BE2C (cell line): ENCODE measurements at regions not wholly inside any gene's neighbourhood (a gene's known extent, or its start where the extent isn't known, plus 50 kb on each side); places are given as distances from the start of the nearest gene placed in this dataset.

Experiments
- DNase-seq: peaks from one replicate; pipeline ENCODE4 v3.0.0-alpha.2; 2020
- H3K27me3 ChIP-seq: fragments of 250-450 bp; sonication (Bioruptor Pico); 2 replicates; pipeline ENCODE4 v1.5.1; 2020; ENCODE audit warnings: mild to moderate bottlenecking
- H3K36me3 ChIP-seq: fragments of 250-450 bp; sonication (Bioruptor Pico); 2 replicates; pipeline ENCODE4 v1.5.1; 2020; ENCODE audit warnings: mild to moderate bottlenecking
- H3K4me1 ChIP-seq: fragments of 250-450 bp; sonication (Bioruptor Pico); 2 replicates; pipeline ENCODE4 v1.5.1; 2020
- H3K4me3 ChIP-seq: 2 replicates; pipeline ENCODE4 v1.5.1; 2011; ENCODE audit warnings: low read depth, low read length
- H3K9me3 ChIP-seq: fragments of 250-450 bp; sonication (Bioruptor Pico); 2 replicates; pipeline ENCODE4 v1.5.1; 2020
- TF ChIP-seq, protein P1 (sequence below): IDR thresholded peaks from 2 replicates; pipeline ENCODE4 v1.5.1; 2012; ENCODE audit warnings: mild to moderate bottlenecking, low read depth, low read length

DNA sequence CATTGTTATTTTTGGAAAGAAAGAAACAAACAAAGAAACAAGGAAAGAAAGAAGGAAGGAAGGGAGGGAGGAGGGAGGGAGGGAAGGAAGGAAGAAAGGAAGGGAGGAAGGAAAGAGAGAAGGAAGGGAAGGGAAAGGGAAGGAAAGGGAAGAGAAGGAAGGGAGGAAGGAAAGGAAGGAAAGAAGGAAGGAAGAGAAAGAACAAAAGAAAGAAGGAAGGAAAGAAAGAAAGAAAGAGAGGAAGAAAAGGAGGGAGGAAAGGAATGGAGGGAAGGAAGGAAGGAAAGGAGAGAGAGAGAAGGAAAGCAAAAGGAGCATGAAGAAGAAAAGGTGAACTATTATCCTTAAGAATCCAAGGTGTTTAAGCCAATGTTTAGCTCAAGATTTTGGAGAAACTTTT is 262.7 kb upstream of the STT3B start:
- H3K27me3 ChIP-seq: no peaks in the 10 kb centered on the region
- H3K4me1 ChIP-seq: no peaks in the 10 kb centered on the region
- no peaks in the 10 kb centered on the region for H3K9me3 ChIP-seq
- TF ChIP-seq, protein P1, sequence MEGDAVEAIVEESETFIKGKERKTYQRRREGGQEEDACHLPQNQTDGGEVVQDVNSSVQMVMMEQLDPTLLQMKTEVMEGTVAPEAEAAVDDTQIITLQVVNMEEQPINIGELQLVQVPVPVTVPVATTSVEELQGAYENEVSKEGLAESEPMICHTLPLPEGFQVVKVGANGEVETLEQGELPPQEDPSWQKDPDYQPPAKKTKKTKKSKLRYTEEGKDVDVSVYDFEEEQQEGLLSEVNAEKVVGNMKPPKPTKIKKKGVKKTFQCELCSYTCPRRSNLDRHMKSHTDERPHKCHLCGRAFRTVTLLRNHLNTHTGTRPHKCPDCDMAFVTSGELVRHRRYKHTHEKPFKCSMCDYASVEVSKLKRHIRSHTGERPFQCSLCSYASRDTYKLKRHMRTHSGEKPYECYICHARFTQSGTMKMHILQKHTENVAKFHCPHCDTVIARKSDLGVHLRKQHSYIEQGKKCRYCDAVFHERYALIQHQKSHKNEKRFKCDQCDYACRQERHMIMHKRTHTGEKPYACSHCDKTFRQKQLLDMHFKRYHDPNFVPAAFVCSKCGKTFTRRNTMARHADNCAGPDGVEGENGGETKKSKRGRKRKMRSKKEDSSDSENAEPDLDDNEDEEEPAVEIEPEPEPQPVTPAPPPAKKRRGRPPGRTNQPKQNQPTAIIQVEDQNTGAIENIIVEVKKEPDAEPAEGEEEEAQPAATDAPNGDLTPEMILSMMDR: no peak
- DNase-seq: no peak
- H3K36me3 ChIP-seq: no peaks in the 10 kb centered on the region
- no peak overlapping the region for H3K4me3 ChIP-seq

DNA sequence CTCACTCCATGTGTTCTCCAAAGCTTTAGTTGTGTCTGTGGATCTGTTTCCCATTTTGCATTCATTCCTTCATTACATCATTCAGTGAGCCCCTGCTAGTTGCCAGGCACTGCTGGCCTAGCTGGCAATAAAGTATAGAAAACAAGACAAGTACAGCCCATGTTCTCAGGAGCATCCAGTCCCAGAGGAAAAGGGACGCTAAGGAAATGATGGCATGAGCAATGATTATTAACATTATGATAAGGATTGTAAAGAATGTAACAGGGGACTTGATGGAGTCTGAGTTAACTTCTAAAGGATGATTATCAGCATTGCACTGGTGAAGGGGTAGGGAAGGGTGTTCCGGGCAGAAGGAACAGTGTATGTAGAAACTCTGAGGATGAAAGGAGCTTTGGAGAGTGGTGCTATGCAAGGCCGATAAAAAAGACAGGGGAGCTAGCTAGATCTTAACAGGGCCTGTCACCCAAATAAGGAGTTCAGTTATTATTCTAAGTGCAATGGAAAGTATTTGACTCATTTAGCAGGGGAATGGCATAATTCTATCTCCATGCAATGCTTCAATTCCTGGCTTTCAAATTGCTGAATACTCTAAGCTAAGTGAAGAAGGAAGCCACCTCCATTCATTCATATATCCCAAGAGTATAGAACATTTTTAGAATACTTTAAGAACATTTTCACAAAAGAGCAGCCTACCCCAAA is 258.2 kb upstream of the STT3B start:
- no peak overlapping the region for H3K4me3 ChIP-seq
- no peak for DNase-seq
- TF ChIP-seq, protein P1: no peak
- H3K9me3 ChIP-seq: no peaks in the 10 kb centered on the region
- H3K36me3 ChIP-seq: no peaks in the 10 kb centered on the region
- H3K27me3 ChIP-seq: no peaks in the 10 kb centered on the region
- no peaks in the 10 kb centered on the region for H3K4me1 ChIP-seq

DNA sequence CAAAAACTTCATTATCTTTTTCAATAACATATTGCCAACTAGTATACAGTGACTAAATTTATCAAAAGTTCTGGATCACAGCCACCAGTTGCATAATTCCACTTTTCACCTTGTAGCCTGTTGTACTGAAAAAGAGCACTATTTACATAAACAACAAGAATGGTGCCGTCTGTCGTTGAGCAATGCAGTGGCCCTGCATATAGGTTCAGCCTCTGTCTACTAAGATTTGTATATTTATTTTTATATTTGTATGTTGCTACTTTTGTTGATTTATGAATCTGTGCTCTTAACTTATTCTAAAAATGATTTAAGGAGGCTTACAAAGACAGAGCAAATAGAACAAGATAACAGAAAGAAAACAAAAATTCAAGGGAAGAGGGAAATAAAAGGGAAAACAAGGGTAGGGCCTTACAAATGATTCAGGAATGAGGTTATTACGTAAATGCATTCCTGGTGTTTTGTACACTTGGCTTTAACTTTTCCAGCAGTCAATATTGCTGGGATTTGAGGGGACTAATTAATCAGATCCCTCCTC is 257.6 kb upstream of the STT3B start:
- no peak for DNase-seq
- Histone ChIP-seq H3K4me1 (no peaks in the 10 kb centered on the region), H3K27me3 (no peaks in the 10 kb centered on the region), H3K4me3 (no peak overlapping the region), H3K36me3 (no peaks in the 10 kb centered on the region), H3K9me3 (no peaks in the 10 kb centered on the region)
- TF ChIP-seq, protein P1: no peak

DNA sequence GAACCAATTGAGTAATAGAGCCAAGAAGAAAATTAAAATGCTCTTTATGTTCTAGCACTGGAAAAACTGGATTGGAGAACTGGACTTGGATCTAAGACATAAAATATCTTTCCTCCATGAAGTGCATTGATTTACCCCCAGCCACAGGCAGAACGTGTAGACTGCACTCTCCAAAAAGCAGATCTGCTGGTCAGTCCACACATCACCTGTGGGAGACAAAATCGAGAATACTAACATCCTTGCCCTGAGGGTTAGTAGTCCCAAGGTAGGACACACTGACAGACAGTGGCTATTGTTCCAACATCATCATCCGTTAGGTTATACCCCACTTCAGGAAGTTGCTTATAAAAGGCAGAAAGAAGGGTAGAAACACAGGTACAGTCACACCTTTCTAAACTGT is 257.1 kb upstream of the STT3B start:
- TF ChIP-seq, protein P1: no peak
- H3K9me3 ChIP-seq: no peaks in the 10 kb centered on the region
- no peaks in the 10 kb centered on the region for H3K27me3 ChIP-seq
- no peaks in the 10 kb centered on the region for H3K36me3 ChIP-seq
- no peaks in the 10 kb centered on the region for H3K4me1 ChIP-seq
- DNase-seq: no peak
- no peak overlapping the region for H3K4me3 ChIP-seq

DNA sequence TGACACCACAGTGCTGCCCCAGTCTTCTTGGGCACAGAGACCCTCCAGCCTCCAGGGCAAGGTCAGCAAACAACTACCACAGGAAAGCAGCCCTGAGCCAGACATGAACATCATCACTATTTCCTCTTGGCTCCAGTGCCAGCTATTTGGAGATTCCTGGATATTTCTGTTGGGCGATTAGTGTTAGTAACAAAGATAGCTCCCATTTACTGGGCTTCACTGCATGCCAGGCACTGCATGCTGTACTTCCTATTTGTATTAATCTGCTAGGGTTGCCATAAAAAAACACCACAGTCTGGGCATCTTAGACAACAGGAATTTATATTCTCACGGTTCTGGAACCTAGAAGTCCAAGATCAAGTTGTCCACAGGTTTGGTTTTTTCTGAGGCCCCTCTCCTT is 255.1 kb upstream of the STT3B start:
- Histone ChIP-seq H3K27me3 (no peaks in the 10 kb centered on the region), H3K4me1 (no peaks in the 10 kb centered on the region), H3K4me3 (no peak overlapping the region), H3K9me3 (no peaks in the 10 kb centered on the region), H3K36me3 (no peaks in the 10 kb centered on the region)
- TF ChIP-seq, protein P1: no peak
- no peak for DNase-seq

DNA sequence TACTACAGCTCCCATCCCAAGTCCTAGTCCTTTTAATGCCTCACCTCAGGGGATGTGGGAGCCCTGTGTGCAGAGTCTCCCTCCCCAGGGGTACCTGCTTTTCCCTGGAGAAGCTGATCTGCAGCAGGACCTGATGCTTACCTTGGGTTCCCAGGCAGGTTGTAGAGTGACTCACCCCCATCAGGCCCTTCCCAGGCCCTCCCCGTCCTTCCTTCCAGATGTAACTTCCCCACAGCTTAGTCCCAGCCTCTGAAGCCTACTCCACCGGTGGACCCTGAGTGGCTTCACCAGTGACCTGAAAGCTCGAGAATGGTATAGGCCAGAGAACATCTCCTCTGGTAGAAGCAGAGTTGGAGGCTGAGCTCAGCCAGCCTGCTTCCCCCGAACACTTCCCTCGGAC is 254.2 kb upstream of the STT3B start:
- no peaks in the 10 kb centered on the region for H3K36me3 ChIP-seq
- H3K4me1 ChIP-seq: no peaks in the 10 kb centered on the region
- TF ChIP-seq, protein P1: no peak
- no peaks in the 10 kb centered on the region for H3K27me3 ChIP-seq
- H3K4me3 ChIP-seq: no peak overlapping the region
- DNase-seq: no peak
- no peaks in the 10 kb centered on the region for H3K9me3 ChIP-seq
